K562 (cell line): ENCODE measurements at regions not wholly inside any gene's neighbourhood (a gene's known extent, or its start where the extent isn't known, plus 50 kb on each side); places are given as distances from the start of the nearest gene placed in this dataset.

Source experiments
- ATAC-seq: fragments of 200-7000 bp; cut with Tn5 transposase; 3 replicates; pipeline ENCODE4 v1.9.1; 2020; ENCODE audit warnings: moderate library complexity
- BruUV-seq: library from RNA; stranded (reverse); fragments of 400-500 nt; replicated peaks from 2 replicates; lab custom pipeline; 2021; lab: Mats Ljungman, UMichigan
- CTCF ChIA-PET: fragments of 300-600 bp; formaldehyde crosslinking; extraction: SDS; loops from one replicate; lab custom pipeline; 2021; ENCODE audit warnings: low intra/inter-chr PET ratio; lab: Yijun Ruan, JAX
- POLR2A ChIA-PET: fragments of 300-600, 350-650 bp; sonication (Branson Sonifier 250); formaldehyde crosslinking; extraction: SDS; loops from one replicate; lab custom pipeline; 2021; ENCODE audit warnings: antibody characterized with exemption, inconsistent platforms; lab: Yijun Ruan, JAX
- DNase-seq, 4 experiments: peaks; one replicate each; pipeline versions ENCODE4 v3.0.0 to v3.0.0-alpha.2; 2011 to 2018; ENCODE audit warnings: low spot score in 3 of 4, mixed read lengths in 3 of 4; ENCODE audit errors: extremely low read depth in 1 of 4
- FAIRE-seq: peaks from 2 replicates; lab custom pipeline; 2011; peaks lifted over from hg19 to GRCh38; lab: Jason Lieb, UNC
- H2AFZ ChIP-seq: 2 replicates; pipeline ENCODE4 v1.6.0; 2011; ENCODE audit warnings: low read depth, low read length, control low read depth, inconsistent platforms
- H3K27ac ChIP-seq: fragments of 200-600 bp; 3 replicates; pipeline ENCODE4 v1.8.0; 2011; ENCODE audit warnings: low read depth, mild to moderate bottlenecking, control low read depth, inconsistent platforms, low read length, moderate library complexity, mixed read lengths; ENCODE audit errors: extremely low read depth
- H3K27me3 ChIP-seq, 2 experiments: fragments of 300-600 bp in 1 of 2; 2 replicates in 1 of 2; 3 replicates in 1 of 2; pipeline versions ENCODE4 v1.6.0 to v1.8.0; 2011; ENCODE audit warnings: inconsistent platforms in 2 of 2, low read length in 2 of 2, mild to moderate bottlenecking in 1 of 2, mixed read lengths in 1 of 2, moderate library complexity in 1 of 2; ENCODE audit not compliant: control insufficient read depth in 2 of 2, insufficient read depth in 2 of 2
- H3K36me3 ChIP-seq: fragments of 300-600 bp; 3 replicates; pipeline ENCODE4 v1.8.0; 2011; ENCODE audit warnings: mild to moderate bottlenecking, low read length, inconsistent platforms; ENCODE audit not compliant: control insufficient read depth, insufficient read depth
- H3K4me1 ChIP-seq, 2 experiments: fragments of 200-600 bp in 1 of 2; replicated peaks in 1 of 2; 2 replicates in 1 of 2; 3 replicates in 1 of 2; pipeline versions ENCODE4 v1.5.1 to v1.8.0; 2011; ENCODE audit warnings: inconsistent platforms in 2 of 2, low read length in 2 of 2, mild to moderate bottlenecking in 1 of 2, mixed read lengths in 1 of 2, moderate library complexity in 1 of 2; ENCODE audit not compliant: control insufficient read depth in 2 of 2, insufficient read depth in 2 of 2
- H3K4me2 ChIP-seq: 2 replicates; pipeline ENCODE4 v1.6.1; 2011; ENCODE audit warnings: low read length, control low read depth, inconsistent platforms, mixed read lengths; ENCODE audit not compliant: insufficient read depth
- H3K4me3 ChIP-seq: fragments of 200-600 bp; sonication (generic), shearing (Covaris generic); 2 replicates; pipeline ENCODE4 v1.5.1; 2016; ENCODE audit warnings: control low read depth, inconsistent platforms
- H3K79me2 ChIP-seq: fragments of 200-600 bp; 3 replicates; pipeline ENCODE4 v1.8.0; 2011; ENCODE audit warnings: low read length, inconsistent platforms; ENCODE audit not compliant: control insufficient read depth, insufficient read depth
- H3K9ac ChIP-seq, 2 experiments: 2 replicates each; pipeline versions ENCODE4 v1.6.0 to v1.6.1; 2011; ENCODE audit warnings: low read depth in 2 of 2, low read length in 2 of 2, control low read depth in 1 of 2, inconsistent platforms in 1 of 2, mild to moderate bottlenecking in 1 of 2, mixed read lengths in 1 of 2; ENCODE audit not compliant: insufficient read depth in 1 of 2
- H3K9me1 ChIP-seq: one replicate; pipeline ENCODE4 v1.6.0; 2011; ENCODE audit warnings: inconsistent platforms, mild to moderate bottlenecking, low read length, moderate library complexity; ENCODE audit not compliant: control insufficient read depth, insufficient read depth
- H3K9me3 ChIP-seq: replicated peaks from 2 replicates; pipeline ENCODE4 v1.5.1; 2011; ENCODE audit warnings: low read depth, low read length, inconsistent platforms; ENCODE audit not compliant: control insufficient read depth, insufficient read depth
- H4K20me1 ChIP-seq: replicated peaks from 2 replicates; pipeline ENCODE4 v1.6.1; 2011; ENCODE audit warnings: low read length, inconsistent platforms, mixed read lengths; ENCODE audit not compliant: control insufficient read depth, insufficient read depth
- POLR2B ChIP-seq: fragments of 450-650 bp; IDR thresholded peaks from 2 replicates; pipeline ENCODE4 v1.6.1; 2018; ENCODE audit warnings: low read depth; ENCODE audit not compliant: partially characterized antibody
- XRCC4 ChIP-seq: IDR thresholded peaks from one replicate; pipeline ENCODE4 v1.6.1; 2011; ENCODE audit not compliant: insufficient read depth, insufficient read length; ENCODE audit errors: extremely low read depth
- ZNF77 ChIP-seq: fragments of 250-450 bp; sonication (Bioruptor Pico); IDR thresholded peaks from 2 replicates; pipeline ENCODE4 v1.5.0; 2020
- WGBS: fragments of 100-300 bp; shearing (Covaris generic); methylation state at CpG from one replicate; pipeline ENCODE4 v1.1.6; 2016; ENCODE audit warnings: low coverage, mixed read lengths; ENCODE audit not compliant: insufficient coverage; ENCODE audit errors: missing lambda C conversion rate; 5-methylcytosine and 5-hydroxymethylcytosine counted together
- in situ Hi-C: fragments of 300-500 bp; cut with MboI; formaldehyde crosslinking; loops from 4 replicates; pipeline ENCODE4 v1.15.0; 2018; ENCODE audit warnings: inconsistent platforms, mixed read lengths
- intact Hi-C: fragments of 100-400 bp; cut with micrococcal nuclease; formaldehyde crosslinking; loops from 2 replicates; pipeline ENCODE4 v1.14.2; 2022
- TF ChIP-seq, protein P1 (sequence below): sonication (generic); formaldehyde crosslinking; IDR thresholded peaks from 2 replicates; pipeline ENCODE4 v1.8.0; 2023; ENCODE audit warnings: missing genetic modification reagents, mild to moderate bottlenecking, borderline replicate concordance
- TF ChIP-seq, protein P2 (sequence below): fragments of 450-650 bp; formaldehyde crosslinking; IDR thresholded peaks from 2 replicates; pipeline ENCODE4 v1.4.0; 2020; ENCODE audit warnings: mild to moderate bottlenecking, mixed read lengths

DNA sequence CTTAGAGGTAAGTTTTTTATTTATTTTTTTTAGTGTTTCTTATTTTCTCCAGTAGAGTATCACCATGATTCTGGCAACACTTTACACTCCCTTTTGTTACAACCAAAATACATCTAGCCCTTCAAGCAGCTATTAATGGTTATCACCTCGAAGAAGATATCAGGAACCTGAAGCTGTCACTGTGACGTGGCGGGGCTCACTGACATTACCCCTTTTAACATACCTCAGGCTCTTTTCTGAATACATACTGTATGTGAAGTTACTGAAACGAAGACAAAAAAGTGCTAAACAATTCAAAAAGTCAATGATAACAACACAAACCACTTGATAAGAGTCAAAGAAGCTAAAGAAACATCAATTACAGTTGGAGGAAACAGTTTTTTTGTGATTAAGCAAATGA lies 1218.7 kb downstream of the EFNB2 start (continued):
- TF ChIP-seq, protein P1, sequence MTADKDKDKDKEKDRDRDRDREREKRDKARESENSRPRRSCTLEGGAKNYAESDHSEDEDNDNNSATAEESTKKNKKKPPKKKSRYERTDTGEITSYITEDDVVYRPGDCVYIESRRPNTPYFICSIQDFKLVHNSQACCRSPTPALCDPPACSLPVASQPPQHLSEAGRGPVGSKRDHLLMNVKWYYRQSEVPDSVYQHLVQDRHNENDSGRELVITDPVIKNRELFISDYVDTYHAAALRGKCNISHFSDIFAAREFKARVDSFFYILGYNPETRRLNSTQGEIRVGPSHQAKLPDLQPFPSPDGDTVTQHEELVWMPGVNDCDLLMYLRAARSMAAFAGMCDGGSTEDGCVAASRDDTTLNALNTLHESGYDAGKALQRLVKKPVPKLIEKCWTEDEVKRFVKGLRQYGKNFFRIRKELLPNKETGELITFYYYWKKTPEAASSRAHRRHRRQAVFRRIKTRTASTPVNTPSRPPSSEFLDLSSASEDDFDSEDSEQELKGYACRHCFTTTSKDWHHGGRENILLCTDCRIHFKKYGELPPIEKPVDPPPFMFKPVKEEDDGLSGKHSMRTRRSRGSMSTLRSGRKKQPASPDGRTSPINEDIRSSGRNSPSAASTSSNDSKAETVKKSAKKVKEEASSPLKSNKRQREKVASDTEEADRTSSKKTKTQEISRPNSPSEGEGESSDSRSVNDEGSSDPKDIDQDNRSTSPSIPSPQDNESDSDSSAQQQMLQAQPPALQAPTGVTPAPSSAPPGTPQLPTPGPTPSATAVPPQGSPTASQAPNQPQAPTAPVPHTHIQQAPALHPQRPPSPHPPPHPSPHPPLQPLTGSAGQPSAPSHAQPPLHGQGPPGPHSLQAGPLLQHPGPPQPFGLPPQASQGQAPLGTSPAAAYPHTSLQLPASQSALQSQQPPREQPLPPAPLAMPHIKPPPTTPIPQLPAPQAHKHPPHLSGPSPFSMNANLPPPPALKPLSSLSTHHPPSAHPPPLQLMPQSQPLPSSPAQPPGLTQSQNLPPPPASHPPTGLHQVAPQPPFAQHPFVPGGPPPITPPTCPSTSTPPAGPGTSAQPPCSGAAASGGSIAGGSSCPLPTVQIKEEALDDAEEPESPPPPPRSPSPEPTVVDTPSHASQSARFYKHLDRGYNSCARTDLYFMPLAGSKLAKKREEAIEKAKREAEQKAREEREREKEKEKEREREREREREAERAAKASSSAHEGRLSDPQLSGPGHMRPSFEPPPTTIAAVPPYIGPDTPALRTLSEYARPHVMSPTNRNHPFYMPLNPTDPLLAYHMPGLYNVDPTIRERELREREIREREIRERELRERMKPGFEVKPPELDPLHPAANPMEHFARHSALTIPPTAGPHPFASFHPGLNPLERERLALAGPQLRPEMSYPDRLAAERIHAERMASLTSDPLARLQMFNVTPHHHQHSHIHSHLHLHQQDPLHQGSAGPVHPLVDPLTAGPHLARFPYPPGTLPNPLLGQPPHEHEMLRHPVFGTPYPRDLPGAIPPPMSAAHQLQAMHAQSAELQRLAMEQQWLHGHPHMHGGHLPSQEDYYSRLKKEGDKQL: no peak
- no peak for TF ChIP-seq XRCC4
- no peak for TF ChIP-seq ZNF77 (CRISPR knock-in tag)
- TF ChIP-seq, all 486 proteins: peak for 0

DNA sequence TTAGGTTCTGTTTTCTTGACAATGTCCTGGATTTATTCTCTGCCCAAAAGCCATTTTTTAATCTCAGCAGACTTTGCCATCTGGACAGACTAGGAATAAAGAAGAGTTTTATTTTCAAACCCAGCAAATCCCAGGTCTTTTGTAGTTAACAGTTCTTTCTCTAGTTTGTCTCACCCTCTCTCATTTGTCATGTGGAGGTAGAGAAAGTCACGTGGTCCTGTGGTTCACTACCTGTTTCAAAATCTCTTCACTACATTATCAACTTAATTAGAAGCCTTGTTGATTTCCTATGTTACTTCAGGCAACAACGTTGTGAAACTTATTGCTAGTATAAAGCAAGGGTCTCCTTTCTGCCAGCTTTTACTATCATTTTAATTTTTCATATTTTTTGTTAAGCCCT lies 1222.6 kb downstream of the EFNB2 start:
- intact Hi-C loops: no loop called here
- H2AFZ ChIP-seq: no peak overlapping the region

More for the DNA sequence above, 1222.6 kb downstream of the EFNB2 start:
- H3K4me2 ChIP-seq: no peak overlapping the region
- H3K27me3 ChIP-seq: no peaks in the 10 kb centered on the region
- no peak for DNase-seq
- no peak overlapping the region for H3K27ac ChIP-seq
- no peak overlapping the region for H3K4me3 ChIP-seq
- no peak overlapping the region for H3K9ac ChIP-seq
- TF ChIP-seq POLR2B: no peak
- TF ChIP-seq, protein P2, sequence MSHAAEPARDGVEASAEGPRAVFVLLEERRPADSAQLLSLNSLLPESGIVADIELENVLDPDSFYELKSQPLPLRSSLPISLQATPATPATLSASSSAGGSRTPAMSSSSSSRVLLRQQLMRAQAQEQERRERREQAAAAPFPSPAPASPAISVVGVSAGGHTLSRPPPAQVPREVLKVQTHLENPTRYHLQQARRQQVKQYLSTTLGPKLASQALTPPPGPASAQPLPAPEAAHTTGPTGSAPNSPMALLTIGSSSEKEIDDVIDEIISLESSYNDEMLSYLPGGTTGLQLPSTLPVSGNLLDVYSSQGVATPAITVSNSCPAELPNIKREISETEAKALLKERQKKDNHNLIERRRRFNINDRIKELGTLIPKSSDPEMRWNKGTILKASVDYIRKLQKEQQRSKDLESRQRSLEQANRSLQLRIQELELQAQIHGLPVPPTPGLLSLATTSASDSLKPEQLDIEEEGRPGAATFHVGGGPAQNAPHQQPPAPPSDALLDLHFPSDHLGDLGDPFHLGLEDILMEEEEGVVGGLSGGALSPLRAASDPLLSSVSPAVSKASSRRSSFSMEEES: peak; percentile 37
- H3K79me2 ChIP-seq: no peaks in the 10 kb centered on the region
- ChIA-PET POLR2A (no interaction called here), CTCF (no interaction called here)
- no peaks in the 10 kb centered on the region for H3K9me1 ChIP-seq
- H3K36me3 ChIP-seq: no peaks in the 10 kb centered on the region
- FAIRE-seq: no peak
- no peaks in the 10 kb centered on the region for H3K4me1 ChIP-seq
- no peaks in the 10 kb centered on the region for H3K9me3 ChIP-seq
- H4K20me1 ChIP-seq: no peaks in the 10 kb centered on the region
- 0% methylated on average over 2 of the region's 2 CpGs for WGBS
- ATAC-seq: no peak
- in situ Hi-C loops: no loop called here
- no TSS peak for BruUV-seq
